ENCODE measurements at regions not wholly inside any gene's neighbourhood (a gene's known extent, or its start where the extent isn't known, plus 50 kb on each side); places are given as distances from the start of the nearest gene placed in this dataset.

- Histone ChIP-seq H3K4me2 (ENCODE audit: insufficient read depth, low read length) (no peak overlapping the region), H4K20me1 (ENCODE audit: insufficient read depth, low read length) (no peaks in the 10 kb centered on the region), H3K9ac (ENCODE audit: low read depth, low read length) (no peak overlapping the region), H3K79me2 (ENCODE audit: insufficient read depth, low read length) (no peaks in the 10 kb centered on the region), H3K36me3 (ENCODE audit: insufficient read depth, low read length) (no peaks in the 10 kb centered on the region), H3K9me3 (ENCODE audit: insufficient read depth, low read length, severe bottlenecking) (no peaks in the 10 kb centered on the region), H3K27me3 (ENCODE audit: insufficient read depth, low read length, poor library complexity) (no peaks in the 10 kb centered on the region), H3K4me1 (ENCODE audit: insufficient read depth, low read length) (no peaks in the 10 kb centered on the region), H2AFZ (ENCODE audit: low read depth, low read length) (no peak overlapping the region), H3K27ac (ENCODE audit: low read length) (no peak overlapping the region), H3K4me3 (ENCODE audit: low read depth in 1 of 2, low read length in 2 of 2) (no peak overlapping the region)
- TF ChIP-seq EZH2 (IDR thresholded peaks at IDR 0.05; ENCODE audit: borderline replicate concordance, low read depth, low read length, severe bottlenecking): no peak
- no peak for TF ChIP-seq CTCF (IDR thresholded peaks at IDR 0.05; ENCODE audit: borderline replicate concordance, extremely low read depth, low read length, poor library complexity, severe bottlenecking)
- ATAC-seq (ENCODE audit: insufficient read depth, low read depth) (no peak), DNase-seq (no peak)
These were observed 521.3 kb downstream of the TUSC7 start for GRCh38 chr3:117230924-117231323.

- no peak overlapping the region for H3K4me3 ChIP-seq (ENCODE audit: low read depth in 1 of 2, low read length in 2 of 2)
- H3K27me3 ChIP-seq (ENCODE audit: insufficient read depth, low read length, poor library complexity): no peaks in the 10 kb centered on the region
- no peak for ATAC-seq (ENCODE audit: insufficient read depth, low read depth)
- H2AFZ ChIP-seq (ENCODE audit: low read depth, low read length): no peak overlapping the region
- H3K27ac ChIP-seq (ENCODE audit: low read length): no peak overlapping the region
- no peaks in the 10 kb centered on the region for H3K4me1 ChIP-seq (ENCODE audit: insufficient read depth, low read length)
- no peaks in the 10 kb centered on the region for H3K9me3 ChIP-seq (ENCODE audit: insufficient read depth, low read length, severe bottlenecking)
- H3K9ac ChIP-seq (ENCODE audit: low read depth, low read length): no peak overlapping the region
- DNase-seq: no peak
- no peaks in the 10 kb centered on the region for H4K20me1 ChIP-seq (ENCODE audit: insufficient read depth, low read length)
- no peak overlapping the region for H3K4me2 ChIP-seq (ENCODE audit: insufficient read depth, low read length)
- H3K36me3 ChIP-seq (ENCODE audit: insufficient read depth, low read length): no peaks in the 10 kb centered on the region
- H3K79me2 ChIP-seq (ENCODE audit: insufficient read depth, low read length): no peaks in the 10 kb centered on the region
- no peak for TF ChIP-seq CTCF (IDR thresholded peaks at IDR 0.05; ENCODE audit: borderline replicate concordance, extremely low read depth, low read length, poor library complexity, severe bottlenecking)
- TF ChIP-seq EZH2 (IDR thresholded peaks at IDR 0.05; ENCODE audit: borderline replicate concordance, low read depth, low read length, severe bottlenecking): no peak
These were observed 524.8 kb downstream of the TUSC7 start for GRCh38 chr3:117234331-117234730.

GRCh38 chr3:117235304-117235703 lies 525.7 kb downstream of the TUSC7 start:
- H3K4me1 ChIP-seq (ENCODE audit: insufficient read depth, low read length): no peaks in the 10 kb centered on the region
- ATAC-seq (ENCODE audit: insufficient read depth, low read depth): no peak

More at GRCh38 chr3:117235304-117235703, 525.7 kb downstream of the TUSC7 start:
- Histone ChIP-seq H3K9ac (ENCODE audit: low read depth, low read length) (no peak overlapping the region), H3K4me2 (ENCODE audit: insufficient read depth, low read length) (no peak overlapping the region), H3K4me3 (ENCODE audit: low read depth in 1 of 2, low read length in 2 of 2) (no peak overlapping the region), H3K9me3 (ENCODE audit: insufficient read depth, low read length, severe bottlenecking) (no peaks in the 10 kb centered on the region), H4K20me1 (ENCODE audit: insufficient read depth, low read length) (no peaks in the 10 kb centered on the region), H2AFZ (ENCODE audit: low read depth, low read length) (no peak overlapping the region), H3K27me3 (ENCODE audit: insufficient read depth, low read length, poor library complexity) (no peaks in the 10 kb centered on the region), H3K79me2 (ENCODE audit: insufficient read depth, low read length) (no peaks in the 10 kb centered on the region), H3K36me3 (ENCODE audit: insufficient read depth, low read length) (no peaks in the 10 kb centered on the region), H3K27ac (ENCODE audit: low read length) (no peak overlapping the region)
- TF ChIP-seq CTCF (IDR thresholded peaks at IDR 0.05; ENCODE audit: borderline replicate concordance, extremely low read depth, low read length, poor library complexity, severe bottlenecking) (no peak), EZH2 (IDR thresholded peaks at IDR 0.05; ENCODE audit: borderline replicate concordance, low read depth, low read length, severe bottlenecking) (no peak)
- no peak for DNase-seq
